ENCODE measurements at regions not wholly inside any gene's neighbourhood (a gene's known extent, or its start where the extent isn't known, plus 50 kb on each side); places are given as distances from the start of the nearest gene placed in this dataset.

DNA sequence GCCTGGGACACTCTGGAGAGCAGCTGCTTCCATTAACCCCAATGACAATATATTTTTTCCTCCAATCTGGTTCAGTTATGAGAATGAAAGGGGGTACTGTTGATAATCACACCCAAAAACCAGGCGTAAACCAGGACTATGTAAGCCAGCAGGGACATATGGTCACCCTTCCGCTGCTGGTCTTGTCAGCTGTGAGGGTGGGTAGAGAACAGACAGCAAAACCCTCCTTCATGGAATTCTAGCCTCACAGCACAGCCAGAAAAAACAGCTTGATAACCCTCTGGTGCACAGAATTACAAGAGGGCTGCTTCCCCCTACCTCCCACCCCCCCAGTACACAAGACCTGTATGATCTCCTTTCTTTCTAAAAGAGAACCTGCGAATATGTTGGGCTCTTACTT lies 368.8 kb upstream of the ZMIZ1 start:
- DNase-seq, result no peak

DNA sequence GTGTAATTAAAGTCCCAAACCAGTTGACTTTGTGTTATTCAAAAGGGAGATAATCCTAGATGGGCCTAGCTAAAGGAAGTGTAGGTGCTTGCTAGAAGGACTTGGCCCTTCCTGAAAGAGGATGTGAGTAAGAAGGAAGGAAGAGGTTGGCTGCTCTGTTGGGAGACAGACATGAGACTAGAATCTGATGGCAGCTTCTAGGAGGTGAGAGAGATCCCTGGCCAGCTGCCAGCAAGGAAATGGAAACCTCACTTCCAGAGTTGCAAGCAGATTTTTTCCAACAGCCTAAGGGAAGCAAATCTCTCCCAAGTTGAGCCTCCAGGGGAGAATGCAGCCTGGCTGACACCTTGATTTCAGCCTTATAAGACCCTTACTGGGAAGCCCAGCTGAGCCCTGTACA lies 368.4 kb upstream of the ZMIZ1 start:
- no peak for DNase-seq

DNA sequence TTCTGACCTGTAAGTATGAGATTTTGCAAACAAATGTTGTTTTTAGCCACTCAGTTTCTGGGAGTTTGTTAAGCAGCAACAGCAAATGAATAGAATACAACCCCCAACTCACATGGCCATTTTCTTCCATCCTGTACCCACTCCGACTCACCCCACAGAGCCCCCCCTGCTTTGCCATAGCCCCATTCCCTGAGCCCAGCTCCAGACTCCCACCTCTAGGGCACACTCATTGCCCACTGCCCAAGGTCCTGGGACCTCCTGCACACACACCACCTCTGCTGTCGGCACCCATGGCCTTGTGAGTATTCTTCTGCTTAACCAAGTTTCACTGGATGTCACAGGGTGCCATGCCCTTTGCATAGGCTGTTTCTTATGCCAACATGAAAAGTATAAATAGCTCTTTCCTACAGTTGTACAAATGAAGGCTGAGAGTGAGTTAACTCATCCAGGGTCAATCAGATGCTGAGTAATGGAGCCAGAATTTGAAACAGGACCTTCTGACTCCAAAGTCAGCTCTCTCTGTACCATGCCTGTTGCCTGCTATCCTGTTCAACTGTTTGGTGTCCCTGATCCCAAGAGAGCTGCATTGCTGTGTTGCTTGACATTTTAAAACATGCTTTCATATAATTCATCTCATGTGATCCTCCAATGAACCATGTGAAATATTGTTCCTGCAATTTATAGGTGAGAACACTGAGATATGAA lies 367.8 kb upstream of the ZMIZ1 start:
- DNase-seq, result no peak

DNA sequence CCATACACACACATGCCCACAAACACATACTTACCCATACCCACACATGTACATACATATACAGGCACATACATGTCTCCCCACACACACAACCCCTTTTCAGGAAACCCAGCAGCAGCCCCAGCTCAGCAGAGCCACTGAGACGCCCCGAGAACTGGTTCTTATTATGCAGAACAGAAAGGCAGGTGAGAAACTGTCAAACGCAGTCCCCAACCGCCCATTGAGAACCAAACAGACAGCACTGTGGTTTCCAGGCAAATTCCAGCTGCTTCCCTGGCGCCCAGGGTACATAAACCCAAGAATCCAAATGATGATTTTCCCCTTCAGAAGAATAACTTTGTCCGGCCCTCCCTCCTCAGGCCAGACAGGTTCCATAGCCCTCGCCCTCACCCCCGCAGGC lies 366.6 kb upstream of the ZMIZ1 start:
- no peak for DNase-seq

DNA sequence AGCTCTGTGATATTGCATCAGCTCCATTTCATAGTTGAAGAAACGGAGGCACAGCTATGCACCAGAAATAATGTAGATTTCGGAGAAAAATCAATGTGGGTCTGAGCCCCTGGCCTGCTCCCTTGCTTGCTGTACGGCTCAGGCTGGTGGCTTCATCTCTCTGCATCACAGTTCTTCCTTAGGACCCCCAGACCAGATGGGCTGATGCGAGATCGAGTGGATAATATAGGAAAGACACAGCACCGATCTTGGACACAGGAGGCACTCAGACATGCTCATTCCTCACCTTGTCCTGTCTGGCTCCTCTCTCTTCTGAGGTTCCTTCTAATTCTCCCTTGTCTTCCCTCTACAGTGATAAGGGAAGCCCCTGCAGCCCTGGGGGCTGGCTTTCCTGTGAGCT lies 365.9 kb upstream of the ZMIZ1 start:
- no peak for DNase-seq

DNA sequence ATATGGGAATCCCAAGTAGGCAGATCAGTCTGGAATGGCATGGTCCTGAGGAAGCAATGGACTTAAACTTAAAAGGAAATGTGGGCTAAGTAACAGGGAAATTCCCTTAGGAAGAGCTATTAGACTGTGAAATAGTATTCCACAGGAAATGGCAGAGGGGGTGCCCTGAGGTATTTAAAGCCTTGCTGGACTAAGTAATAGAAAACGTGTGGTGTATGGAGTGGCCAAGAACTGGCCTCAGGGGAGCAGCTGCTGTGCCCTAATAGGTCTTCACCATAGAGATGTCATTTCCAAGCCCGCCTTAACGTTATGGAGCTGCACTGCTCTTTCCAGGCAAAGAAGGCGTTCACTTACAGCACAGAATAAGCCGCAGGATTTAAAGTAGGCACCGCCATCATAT lies 365.2 kb upstream of the ZMIZ1 start:
- DNase-seq, result no peak

DNA sequence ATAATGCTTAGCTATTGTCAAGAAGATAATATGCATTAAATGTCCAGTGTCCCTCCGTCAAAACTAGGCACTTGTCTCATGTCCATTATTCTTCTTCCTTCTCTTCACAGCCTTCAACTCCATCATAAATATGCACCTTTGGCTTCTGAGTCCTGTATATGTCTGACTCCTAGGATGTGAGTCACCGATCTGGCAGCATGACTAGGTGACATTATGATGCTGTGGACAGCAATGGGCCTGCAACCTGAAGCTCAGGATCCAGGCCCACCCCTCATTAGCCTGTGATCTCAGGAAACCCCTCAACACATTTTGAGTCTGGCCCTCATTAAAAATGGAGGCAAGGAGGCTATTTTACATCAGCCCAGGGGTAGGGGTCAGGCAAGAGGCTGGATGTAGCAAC lies 362.5 kb upstream of the ZMIZ1 start:
- no peak for DNase-seq

DNA sequence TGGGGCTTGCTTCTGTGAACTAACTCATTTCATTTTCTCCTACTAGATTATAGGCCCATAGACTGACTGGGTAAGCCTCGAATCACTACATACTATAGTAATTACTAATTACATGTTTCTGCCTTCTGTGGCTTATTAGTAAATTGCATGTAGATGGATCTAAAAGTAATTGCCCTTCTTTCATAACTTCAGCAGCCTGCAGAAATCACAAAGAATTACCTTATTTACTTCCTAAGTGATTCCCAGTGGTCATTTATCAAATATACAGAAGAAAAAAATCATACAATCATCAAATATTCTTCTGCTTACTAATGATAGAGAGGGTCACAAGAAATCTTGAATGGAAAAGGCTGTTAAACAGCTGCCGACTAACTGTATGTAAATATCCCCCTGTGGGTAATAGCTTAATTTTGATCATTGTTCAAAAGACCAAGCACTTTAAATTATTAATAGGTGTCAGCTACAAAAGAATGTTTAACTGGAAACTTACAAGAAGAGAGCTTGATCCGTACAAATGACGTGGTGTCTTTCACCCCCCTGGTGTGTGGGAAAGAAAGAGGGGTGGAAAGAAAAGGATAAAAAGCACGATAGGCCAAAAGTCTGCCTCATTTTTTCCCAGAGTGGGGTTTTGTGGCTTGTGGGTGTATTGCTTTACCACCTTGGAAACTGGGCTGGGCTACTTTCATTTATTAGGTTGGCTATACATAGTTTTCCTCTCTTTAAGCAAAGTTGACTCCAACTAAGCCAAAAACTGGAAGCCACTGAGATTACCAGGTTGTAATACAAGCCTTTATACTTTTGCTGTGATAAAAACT lies 361.8 kb upstream of the ZMIZ1 start:
- no peak for DNase-seq

DNA sequence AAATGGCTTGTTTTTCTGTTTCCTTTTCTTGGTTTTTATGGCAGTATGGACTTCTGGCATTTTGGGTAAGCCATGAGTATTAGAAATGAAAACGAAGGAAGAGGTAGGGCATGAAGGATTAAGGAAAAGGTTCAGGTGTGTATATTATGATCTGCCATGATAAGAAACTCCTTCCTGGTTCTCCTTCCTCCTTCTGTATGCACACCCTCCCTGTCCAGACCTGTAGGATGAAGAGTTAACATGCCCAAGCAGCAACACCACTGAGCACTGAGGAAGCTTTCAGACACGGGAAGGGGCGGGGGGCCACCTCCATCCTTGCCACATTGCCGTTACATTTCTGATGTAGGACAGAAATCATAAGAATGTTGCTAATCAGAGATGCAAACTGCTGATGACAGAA lies 361.0 kb upstream of the ZMIZ1 start:
- DNase-seq, result no peak

DNA sequence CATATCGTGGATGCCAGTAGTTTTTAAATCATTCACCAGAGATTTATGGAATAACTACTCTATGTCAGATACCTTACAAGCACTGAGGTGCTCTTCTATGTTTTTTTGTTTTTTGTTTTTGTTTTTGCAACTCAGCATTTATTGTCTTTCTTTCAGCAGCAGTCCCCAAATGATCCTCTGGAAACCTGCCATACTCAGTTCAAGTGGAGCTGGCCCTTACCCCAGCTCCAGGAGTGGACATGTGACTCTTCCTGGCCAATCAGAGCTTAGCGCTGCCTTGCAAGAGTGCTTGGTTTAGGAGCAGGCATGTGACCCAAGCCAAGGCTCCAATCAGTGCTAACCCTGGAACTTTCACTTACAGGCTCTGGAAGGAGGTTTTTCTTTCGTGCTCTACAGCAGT lies 356.6 kb upstream of the ZMIZ1 start:
- DNase-seq, result no peak

DNA sequence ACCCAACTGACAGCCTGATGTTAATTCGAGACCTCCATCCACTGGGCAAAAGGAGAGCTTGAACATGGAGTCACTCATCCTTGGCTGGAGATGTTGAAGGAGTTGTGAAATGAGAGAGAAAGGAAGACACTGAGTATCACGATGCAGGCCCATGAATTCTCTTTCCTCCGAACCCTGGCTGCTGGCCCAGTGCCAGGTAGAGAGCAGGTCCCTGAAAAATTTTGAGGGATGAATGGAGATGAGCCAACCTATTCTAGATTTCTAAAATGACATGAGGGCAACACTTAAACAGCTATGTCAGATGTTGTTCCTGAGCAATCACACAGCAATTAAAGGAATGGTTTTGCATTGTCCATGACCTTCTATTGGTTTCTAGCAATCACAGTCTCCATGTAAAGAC lies 355.1 kb upstream of the ZMIZ1 start:
- no peak for DNase-seq

DNA sequence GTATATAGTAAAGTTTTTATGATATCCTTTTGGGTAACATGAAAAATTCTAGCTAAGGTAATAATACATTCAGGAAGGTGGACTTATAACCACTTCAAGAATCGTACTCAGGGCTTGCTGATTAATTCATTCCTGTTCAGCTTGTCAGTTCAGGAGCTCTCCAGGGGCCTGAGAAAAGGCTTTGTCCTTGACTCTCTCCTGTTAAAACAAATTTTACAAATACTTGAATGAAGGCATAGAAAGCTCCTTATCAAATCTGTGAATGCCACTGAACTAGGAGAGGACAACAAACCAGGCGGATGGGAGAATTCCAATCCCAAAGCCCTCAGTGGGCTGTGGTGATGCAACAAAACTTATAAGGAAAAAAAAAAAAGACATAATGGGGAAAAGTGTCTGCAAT lies 354.5 kb upstream of the ZMIZ1 start:
- no peak for DNase-seq

DNA sequence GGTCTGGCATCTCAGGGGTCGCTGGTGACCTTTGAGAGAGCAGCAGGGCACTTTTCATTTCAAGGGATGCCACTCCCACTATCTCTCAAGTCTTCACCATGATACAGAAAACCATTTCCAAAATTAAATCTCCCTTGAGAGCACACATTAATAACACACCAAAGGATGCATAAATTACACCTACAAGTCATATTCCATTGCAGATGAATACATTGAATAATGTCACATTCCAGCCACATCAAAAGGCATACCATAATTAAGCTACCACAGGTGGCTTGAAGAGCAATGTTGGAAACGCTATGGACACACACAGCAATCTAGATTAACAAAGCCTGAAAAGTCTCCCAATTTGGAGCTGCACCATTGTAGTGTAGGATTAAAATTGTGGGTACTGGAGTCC lies 353.3 kb upstream of the ZMIZ1 start:
- no peak for DNase-seq

DNA sequence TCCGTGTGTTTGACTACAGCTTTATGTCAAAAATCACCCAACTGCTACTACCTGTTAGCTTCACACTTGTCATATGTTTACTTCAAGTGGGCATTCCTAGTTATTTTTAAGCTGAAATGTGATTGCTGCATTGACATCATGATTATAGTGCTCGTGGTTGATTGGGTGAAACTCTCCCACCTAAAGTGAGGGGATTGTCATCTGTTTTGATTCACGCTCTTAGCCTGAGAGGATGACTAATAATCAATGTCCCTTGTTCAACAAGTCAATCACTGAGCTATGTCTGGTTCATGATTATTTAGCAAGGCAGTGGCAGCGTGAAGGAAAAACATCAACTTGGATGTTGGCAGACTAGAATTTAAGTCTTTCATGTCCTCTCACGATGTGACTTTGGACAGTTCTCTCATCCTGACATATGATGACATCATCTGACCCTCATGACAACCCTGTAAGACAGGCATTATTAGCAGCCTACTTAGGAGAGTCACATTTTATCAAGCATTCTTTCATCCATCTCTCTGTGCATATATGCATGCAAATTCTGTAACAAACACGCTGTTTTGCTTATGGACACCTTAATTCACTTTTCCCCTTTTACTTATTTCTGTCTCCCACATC lies 352.6 kb upstream of the ZMIZ1 start:
- no peak for DNase-seq

DNA sequence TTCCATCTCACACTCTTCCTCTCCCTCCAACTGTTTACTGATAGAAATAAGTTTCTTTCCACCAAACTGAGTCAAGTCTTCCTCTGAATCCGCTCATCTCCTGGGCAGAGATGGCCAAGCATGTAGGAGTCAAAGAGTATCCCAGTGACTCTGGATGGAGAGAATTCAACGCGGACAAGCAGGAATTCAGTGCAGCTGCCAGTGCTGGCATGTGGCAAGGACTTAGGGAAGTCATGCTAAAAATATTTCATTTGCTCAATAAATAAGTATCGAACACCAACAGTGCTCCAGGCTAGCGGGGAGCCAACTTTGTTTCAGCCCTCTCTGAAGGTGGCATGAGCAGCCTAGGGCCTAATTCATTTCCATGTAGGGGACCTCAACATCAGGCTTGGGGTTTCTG lies 351.6 kb upstream of the ZMIZ1 start:
- DNase-seq, result no peak

DNA sequence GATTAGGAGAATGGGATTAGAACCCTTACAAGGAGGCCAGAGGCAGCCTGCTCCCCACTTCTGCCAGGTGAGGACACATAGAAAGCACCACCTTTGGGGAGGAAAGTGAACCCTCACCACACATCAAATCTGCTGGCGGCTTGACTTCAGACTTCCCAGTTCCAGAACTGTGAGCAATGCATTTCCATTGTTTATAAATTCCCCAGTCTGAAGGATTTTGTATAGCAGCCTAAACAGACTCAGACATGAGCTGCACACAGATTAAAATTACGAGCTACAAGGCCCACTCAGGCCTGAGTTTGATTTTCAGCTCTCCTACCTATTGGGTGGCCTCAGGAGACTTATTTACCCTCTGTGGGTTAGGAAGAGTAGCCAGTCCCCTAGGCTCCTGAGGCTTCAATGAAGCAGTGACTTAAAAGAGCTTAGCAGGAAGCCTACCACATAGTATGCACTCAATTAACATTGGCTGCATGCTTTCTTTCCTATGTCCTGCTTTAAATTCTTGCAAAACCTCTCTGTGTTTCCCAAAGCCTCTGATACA lies 350.7 kb upstream of the ZMIZ1 start:
- DNase-seq, result no peak

DNA sequence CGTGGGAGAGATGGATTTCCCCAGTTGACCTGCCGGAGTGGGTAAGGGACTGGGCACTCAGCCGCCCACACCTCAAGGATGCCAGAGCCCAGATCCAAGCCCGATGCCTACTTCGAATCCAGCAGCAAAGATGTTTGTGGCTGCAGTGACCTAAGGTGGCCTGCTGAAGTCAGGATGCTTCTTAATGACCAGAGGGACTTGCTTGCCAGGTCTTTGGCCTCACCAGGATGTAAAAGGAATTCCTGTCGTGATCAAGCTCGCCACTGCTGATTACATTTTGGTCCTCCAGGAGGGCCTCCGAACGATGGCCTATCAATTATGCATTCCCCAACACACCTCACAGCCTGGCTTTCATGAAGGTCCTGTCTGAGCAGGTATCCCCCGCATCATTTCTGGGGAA lies 349.5 kb upstream of the ZMIZ1 start:
- no peak for DNase-seq

DNA sequence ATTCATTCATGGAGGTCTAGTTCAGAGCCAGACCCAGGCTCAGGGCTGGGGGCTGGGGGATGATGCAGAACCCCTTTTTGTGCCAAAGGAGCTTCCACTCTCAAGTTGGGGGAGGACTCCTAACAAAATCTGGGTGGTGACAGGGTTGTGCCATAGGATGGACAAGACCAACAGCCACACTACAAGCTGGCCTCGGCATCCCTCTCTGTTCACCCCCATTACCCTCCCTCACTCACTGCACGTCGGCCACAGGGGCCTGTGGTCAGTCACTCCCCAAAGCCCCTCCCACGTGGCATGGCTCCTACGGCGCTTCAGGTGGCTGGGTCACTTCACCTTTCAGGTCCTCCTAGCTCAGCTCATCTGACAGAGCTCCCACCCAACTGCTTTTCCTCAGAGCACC lies 348.7 kb upstream of the ZMIZ1 start:
- DNase-seq, result no peak

DNA sequence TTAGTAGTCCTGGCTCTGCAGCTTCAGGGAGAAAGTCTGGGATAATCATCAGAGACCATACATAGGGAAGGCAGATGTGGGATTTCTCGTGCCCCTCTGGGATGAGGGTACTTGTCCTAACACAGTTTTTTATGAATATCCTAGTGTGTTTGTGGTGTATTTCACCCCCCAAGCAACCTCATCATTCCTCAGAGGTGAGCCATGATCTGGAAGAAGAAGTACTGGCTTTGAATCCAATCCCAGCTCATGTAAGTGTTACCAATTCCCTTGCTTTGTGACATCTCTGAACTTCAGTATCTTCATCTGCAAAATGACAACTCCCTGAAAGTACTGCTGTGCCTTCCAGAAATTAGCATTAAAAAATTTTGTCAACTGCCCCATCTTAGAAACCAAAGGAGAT lies 347.5 kb upstream of the ZMIZ1 start:
- no peak for DNase-seq

DNA sequence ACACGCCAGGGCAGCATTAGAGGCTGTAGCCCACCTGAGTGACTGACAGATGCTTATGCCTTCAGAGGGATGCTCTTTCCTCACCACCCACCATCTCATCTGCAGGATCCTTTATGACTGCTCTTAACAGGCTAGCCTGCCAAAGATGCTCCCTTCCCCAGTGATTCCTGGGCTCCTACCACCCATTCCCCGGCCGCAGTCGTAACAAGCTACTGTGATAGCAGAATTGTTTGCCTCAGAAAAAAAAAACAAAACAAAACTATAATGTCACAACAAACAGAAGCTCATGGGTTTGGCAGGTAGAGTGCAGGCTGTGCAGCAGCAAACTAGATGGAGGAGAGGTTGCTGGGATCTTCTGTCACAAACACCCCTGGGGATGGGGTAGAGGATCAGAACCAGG lies 343.9 kb upstream of the ZMIZ1 start:
- DNase-seq, result no peak

DNA sequence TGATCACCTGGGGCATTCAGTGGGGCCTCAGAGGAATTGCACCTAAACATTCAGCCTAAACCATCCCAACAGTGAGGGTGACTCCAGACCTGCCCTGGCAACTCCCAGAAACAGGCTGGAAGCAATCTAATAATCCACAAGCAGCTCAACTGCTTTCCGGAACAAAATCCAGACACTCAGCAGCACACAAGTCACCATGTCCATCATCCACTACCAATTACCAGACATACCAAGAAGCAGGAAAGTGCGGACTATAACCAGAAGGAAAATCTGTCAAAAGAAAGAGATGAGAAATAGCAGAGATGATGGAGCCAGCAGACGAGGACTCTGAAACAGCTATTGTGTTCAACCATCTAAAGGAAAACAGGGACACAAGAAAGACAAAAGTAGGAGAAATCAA lies 342.6 kb upstream of the ZMIZ1 start:
- no peak for DNase-seq

DNA sequence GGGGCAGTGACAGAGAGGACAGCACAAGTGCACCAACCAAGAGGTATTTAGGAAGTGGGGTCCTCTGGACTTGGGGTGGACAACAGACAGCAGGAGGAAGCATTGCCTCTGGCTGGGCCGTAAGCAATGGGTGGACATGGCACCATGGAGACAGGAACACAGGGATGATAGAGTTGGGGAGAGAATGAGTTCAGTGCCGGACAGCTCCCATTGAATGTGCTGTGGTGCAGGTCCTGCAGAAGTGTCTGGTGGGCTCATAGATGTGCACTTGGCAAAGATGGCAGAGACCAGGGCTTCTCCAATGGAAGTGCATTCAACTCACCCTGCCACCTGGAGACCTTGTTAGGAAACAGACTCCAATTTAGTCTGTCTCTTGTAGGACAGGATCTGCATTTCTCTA lies 341.5 kb upstream of the ZMIZ1 start:
- DNase-seq, result no peak

DNA sequence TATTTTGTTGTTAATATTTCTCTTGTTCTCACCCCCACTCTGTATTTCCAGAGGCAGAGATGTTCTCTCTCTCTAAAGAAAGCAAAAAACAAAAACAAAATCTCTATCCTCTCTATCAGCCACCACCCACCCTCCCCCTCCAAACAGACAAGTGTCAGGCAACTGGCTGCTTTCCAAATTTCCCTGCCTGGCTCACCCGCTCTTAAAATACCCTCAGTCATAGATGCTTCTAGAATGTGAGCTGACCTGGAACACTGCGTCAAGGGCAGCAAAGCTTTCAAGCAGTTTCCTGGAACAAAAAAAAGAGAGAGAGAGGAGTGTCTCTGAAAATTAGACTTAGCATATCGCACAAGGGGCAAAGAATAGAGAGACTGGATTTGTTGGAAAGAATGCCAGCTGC lies 341.0 kb upstream of the ZMIZ1 start:
- DNase-seq, result no peak

DNA sequence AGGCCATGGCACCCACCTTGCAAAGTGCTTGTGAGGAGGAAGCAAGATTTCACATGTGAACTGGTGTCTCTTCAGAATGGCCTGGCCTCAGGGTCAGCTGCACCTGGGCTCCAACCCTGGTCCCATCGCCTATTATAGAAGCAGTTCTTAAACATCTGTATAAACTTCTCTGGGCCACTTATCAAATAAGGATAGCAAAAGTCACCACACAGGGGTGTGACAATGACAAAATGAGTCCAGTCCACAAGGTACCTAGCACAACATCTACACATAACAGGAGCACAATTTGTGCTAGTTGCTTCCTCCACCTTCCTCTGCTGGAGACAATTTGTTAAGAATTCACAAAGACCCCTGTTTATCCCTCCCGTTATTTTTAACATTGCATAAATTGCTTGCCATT lies 340.6 kb upstream of the ZMIZ1 start:
- DNase-seq, result no peak

Measured in CD4-positive, alpha-beta T cell treated with Interleukin-15 for 1 hour (primary cell).